Neural cell (in vitro differentiated cells): ENCODE measurements at regions not wholly inside any gene's neighbourhood (a gene's known extent, or its start where the extent isn't known, plus 50 kb on each side); places are given as distances from the start of the nearest gene placed in this dataset.

Source experiments
- H2AFZ ChIP-seq: fragments of 200-600, 300-800 bp; sonication (generic), shearing (Covaris generic); 2 replicates; pipeline ENCODE4 v1.6.0; 2014; ENCODE audit warnings: low read depth, mild to moderate bottlenecking, antibody characterized with exemption, low read length, moderate library complexity
- H3F3A ChIP-seq: fragments of 200-600 bp; shearing (Covaris generic); 2 replicates; pipeline ENCODE4 v1.6.1; 2016; ENCODE audit warnings: mild to moderate bottlenecking, moderate library complexity, mixed read lengths, antibody characterized with exemption, low read length; ENCODE audit not compliant: insufficient read depth, poor library complexity, severe bottlenecking
- H3K27ac ChIP-seq: fragments of 200-600, 300-800 bp; sonication (generic), shearing (Covaris generic); 2 replicates; pipeline ENCODE4 v1.5.1; 2014; ENCODE audit warnings: mild to moderate bottlenecking, low read length, moderate library complexity
- H3K27me3 ChIP-seq: fragments of 300-800, 200-600 bp; sonication (generic), shearing (Covaris generic); 2 replicates; pipeline ENCODE4 v1.6.0; 2014; ENCODE audit warnings: mild to moderate bottlenecking, low read depth, low read length, moderate library complexity; ENCODE audit not compliant: insufficient read depth
- H3K36me3 ChIP-seq: fragments of 300-800, 200-600 bp; sonication (generic), shearing (Covaris generic); 2 replicates; pipeline ENCODE4 v1.5.1; 2014; ENCODE audit warnings: mild to moderate bottlenecking, antibody characterized with exemption, low read length, moderate library complexity; ENCODE audit not compliant: insufficient read depth
- H3K4me2 ChIP-seq: fragments of 300-800, 200-600 bp; sonication (generic), shearing (Covaris generic); 2 replicates; pipeline ENCODE4 v1.6.0; 2014; ENCODE audit warnings: mild to moderate bottlenecking, low read length
- H3K4me3 ChIP-seq: fragments of 300-800, 200-600 bp; sonication (generic), shearing (Covaris generic); 2 replicates; pipeline ENCODE4 v1.5.1; 2014; ENCODE audit warnings: mild to moderate bottlenecking, low read length, moderate library complexity
- H3K79me2 ChIP-seq: fragments of 200-600 bp; shearing (Covaris generic); replicated peaks from 2 replicates; pipeline ENCODE4 v1.6.0; 2014; ENCODE audit warnings: mild to moderate bottlenecking, low read length, moderate library complexity; ENCODE audit not compliant: insufficient read depth
- H3K9ac ChIP-seq: fragments of 300-800, 200-600 bp; sonication (generic), shearing (Covaris generic); 2 replicates; pipeline ENCODE4 v1.6.1; 2016; ENCODE audit warnings: mild to moderate bottlenecking, low read length, mixed read lengths
- H3K9me2 ChIP-seq: fragments of 200-600 bp; shearing (Covaris generic); 2 replicates; pipeline ENCODE4 v1.6.1; 2016; ENCODE audit warnings: mild to moderate bottlenecking, low read length, mixed read lengths; ENCODE audit not compliant: insufficient read depth
- H3K9me3 ChIP-seq: fragments of 200-600, 300-800 bp; sonication (generic), shearing (Covaris generic); 2 replicates; pipeline ENCODE4 v1.6.1; 2016; ENCODE audit warnings: mild to moderate bottlenecking, mixed run types, low read length, moderate library complexity, mixed read lengths
- H4K20me1 ChIP-seq: fragments of 200-600 bp; shearing (Covaris generic); 2 replicates; pipeline ENCODE4 v1.6.1; 2016; ENCODE audit warnings: mild to moderate bottlenecking, mixed run types; ENCODE audit not compliant: insufficient read depth
- CTCF ChIP-seq: fragments of 450-650 bp; IDR thresholded peaks from 2 replicates; pipeline ENCODE4 v1.5.1; 2014; ENCODE audit warnings: antibody characterized with exemption, mild to moderate bottlenecking, moderate library complexity; ENCODE audit not compliant: poor library complexity, severe bottlenecking
- EP300 ChIP-seq: fragments of 450-650 bp; conservative IDR thresholded peaks from 2 replicates; pipeline ENCODE4 v1.6.1; 2014; ENCODE audit warnings: antibody characterized with exemption, mild to moderate bottlenecking, moderate library complexity; ENCODE audit not compliant: poor library complexity, severe bottlenecking
- EZH2 ChIP-seq: fragments of 200-600, 300-800 bp; shearing (Covaris generic), sonication (generic); IDR thresholded peaks from 2 replicates; pipeline ENCODE4 v1.6.1; 2014; ENCODE audit warnings: antibody characterized with exemption, low read length, borderline replicate concordance, mild to moderate bottlenecking; ENCODE audit not compliant: insufficient read depth, poor library complexity, severe bottlenecking
- MXI1 ChIP-seq: fragments of 450-650 bp; conservative IDR thresholded peaks from 2 replicates; pipeline ENCODE4 v1.6.1; 2014; ENCODE audit warnings: antibody characterized with exemption, mild to moderate bottlenecking; ENCODE audit not compliant: poor library complexity, severe bottlenecking
- POLR2AphosphoS5 ChIP-seq: IDR thresholded peaks from 2 replicates; pipeline ENCODE4 v1.6.1; 2012
- RAD21 ChIP-seq: fragments of 450-650 bp; conservative IDR thresholded peaks from 2 replicates; pipeline ENCODE4 v1.6.1; 2014; ENCODE audit warnings: antibody characterized with exemption, mild to moderate bottlenecking, moderate library complexity
- SMC3 ChIP-seq: fragments of 450-650 bp; conservative IDR thresholded peaks from 2 replicates; pipeline ENCODE4 v1.6.1; 2014; ENCODE audit warnings: antibody characterized with exemption, mild to moderate bottlenecking, moderate library complexity; ENCODE audit not compliant: poor library complexity
- TAF1 ChIP-seq: IDR thresholded peaks from 2 replicates; pipeline ENCODE4 v1.6.1; 2012; ENCODE audit warnings: low read depth
- TF ChIP-seq, protein P1 (sequence below): IDR thresholded peaks from 2 replicates; pipeline ENCODE4 v1.6.1; 2012; ENCODE audit warnings: borderline replicate concordance

DNA sequence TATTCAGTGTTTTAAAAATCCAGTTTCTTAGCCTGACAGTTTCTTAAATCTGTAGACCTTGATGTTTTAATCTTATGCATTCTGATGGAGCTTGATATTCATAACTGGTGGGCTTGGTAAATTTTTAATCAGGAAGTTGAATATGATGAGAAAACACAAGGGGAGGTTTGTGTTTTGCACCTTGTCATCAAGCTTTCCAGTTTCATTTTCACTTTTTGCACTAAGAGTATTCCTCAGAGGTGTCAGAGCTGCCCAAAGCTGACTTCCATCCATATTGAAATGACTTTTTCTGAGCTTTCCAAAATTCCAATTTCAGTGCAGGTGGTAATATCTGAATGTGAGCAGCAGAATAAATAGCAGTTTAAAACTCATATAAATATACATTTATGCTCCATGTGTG lies 555.0 kb upstream of the RBFOX1 start:
- no peak overlapping the region for H3K4me2 ChIP-seq
- H3K9ac ChIP-seq = no peak overlapping the region
- H3K4me3 ChIP-seq = no peak overlapping the region
- H3F3A ChIP-seq = no peaks in the 10 kb centered on the region
- TF ChIP-seq SMC3 = no peak
- TF ChIP-seq EZH2 = no peak
- TF ChIP-seq, protein P1, sequence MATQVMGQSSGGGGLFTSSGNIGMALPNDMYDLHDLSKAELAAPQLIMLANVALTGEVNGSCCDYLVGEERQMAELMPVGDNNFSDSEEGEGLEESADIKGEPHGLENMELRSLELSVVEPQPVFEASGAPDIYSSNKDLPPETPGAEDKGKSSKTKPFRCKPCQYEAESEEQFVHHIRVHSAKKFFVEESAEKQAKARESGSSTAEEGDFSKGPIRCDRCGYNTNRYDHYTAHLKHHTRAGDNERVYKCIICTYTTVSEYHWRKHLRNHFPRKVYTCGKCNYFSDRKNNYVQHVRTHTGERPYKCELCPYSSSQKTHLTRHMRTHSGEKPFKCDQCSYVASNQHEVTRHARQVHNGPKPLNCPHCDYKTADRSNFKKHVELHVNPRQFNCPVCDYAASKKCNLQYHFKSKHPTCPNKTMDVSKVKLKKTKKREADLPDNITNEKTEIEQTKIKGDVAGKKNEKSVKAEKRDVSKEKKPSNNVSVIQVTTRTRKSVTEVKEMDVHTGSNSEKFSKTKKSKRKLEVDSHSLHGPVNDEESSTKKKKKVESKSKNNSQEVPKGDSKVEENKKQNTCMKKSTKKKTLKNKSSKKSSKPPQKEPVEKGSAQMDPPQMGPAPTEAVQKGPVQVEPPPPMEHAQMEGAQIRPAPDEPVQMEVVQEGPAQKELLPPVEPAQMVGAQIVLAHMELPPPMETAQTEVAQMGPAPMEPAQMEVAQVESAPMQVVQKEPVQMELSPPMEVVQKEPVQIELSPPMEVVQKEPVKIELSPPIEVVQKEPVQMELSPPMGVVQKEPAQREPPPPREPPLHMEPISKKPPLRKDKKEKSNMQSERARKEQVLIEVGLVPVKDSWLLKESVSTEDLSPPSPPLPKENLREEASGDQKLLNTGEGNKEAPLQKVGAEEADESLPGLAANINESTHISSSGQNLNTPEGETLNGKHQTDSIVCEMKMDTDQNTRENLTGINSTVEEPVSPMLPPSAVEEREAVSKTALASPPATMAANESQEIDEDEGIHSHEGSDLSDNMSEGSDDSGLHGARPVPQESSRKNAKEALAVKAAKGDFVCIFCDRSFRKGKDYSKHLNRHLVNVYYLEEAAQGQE = no peak
- TF ChIP-seq TAF1 = no peak
- no peak for TF ChIP-seq RAD21
- no peak for TF ChIP-seq POLR2AphosphoS5
- TF ChIP-seq MXI1 = no peak
- TF ChIP-seq CTCF = no peak
- TF ChIP-seq EP300 = no peak
- no peaks in the 10 kb centered on the region for H3K9me2 ChIP-seq
- H2AFZ ChIP-seq = no peak overlapping the region
- H3K9me3 ChIP-seq = no peaks in the 10 kb centered on the region
- H3K36me3 ChIP-seq = no peaks in the 10 kb centered on the region
- no peaks in the 10 kb centered on the region for H4K20me1 ChIP-seq
- no peak overlapping the region for H3K27ac ChIP-seq
- no peaks in the 10 kb centered on the region for H3K27me3 ChIP-seq
- H3K79me2 ChIP-seq = no peaks in the 10 kb centered on the region

- Histone ChIP-seq H3K27me3 (no peaks in the 10 kb centered on the region), H3K27ac (no peak overlapping the region), H3K4me2 (no peak overlapping the region), H3K9me2 (no peaks in the 10 kb centered on the region), H3F3A (no peaks in the 10 kb centered on the region), H3K9me3 (no peaks in the 10 kb centered on the region), H3K79me2 (no peaks in the 10 kb centered on the region), H4K20me1 (no peaks in the 10 kb centered on the region), H3K36me3 (no peaks in the 10 kb centered on the region), H3K9ac (no peak overlapping the region), H3K4me3 (no peak overlapping the region), H2AFZ (no peak overlapping the region)
- no peak for TF ChIP-seq CTCF
- no peak for TF ChIP-seq SMC3
- TF ChIP-seq EZH2 = no peak
- no peak for TF ChIP-seq EP300
Measured at GRCh38 chr16:6775712-6776111, 556.9 kb upstream of the RBFOX1 start.
